ENCODE measurements at regions not wholly inside any gene's neighbourhood (a gene's known extent, or its start where the extent isn't known, plus 50 kb on each side); places are given as distances from the start of the nearest gene placed in this dataset.

DNA sequence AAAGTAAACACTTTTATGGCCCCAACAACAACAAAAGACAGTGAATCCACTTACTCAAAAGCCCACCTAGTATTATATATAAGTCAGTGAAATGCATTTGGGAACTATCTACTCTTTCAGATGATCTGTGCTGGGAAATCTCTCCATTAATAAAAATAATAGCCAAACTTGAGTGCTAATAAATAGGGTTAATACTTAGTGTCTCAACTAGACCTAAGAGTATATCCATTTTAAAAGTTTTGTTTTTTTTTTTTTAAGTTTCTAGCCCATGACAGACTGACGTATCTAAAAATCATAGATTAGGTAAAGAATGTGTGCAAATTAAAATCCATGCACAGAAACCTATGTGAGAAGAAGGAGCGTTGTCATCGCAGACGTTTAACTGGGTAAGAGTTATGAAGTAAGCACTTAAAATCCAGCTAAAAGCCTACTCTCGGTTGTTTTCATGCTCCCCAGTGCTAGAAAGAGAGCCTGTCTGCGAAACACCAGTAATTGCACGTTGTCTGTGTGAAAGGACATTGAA, 83.4 kb upstream of the PELI1 start:
- TF ChIP-seq, protein P1, sequence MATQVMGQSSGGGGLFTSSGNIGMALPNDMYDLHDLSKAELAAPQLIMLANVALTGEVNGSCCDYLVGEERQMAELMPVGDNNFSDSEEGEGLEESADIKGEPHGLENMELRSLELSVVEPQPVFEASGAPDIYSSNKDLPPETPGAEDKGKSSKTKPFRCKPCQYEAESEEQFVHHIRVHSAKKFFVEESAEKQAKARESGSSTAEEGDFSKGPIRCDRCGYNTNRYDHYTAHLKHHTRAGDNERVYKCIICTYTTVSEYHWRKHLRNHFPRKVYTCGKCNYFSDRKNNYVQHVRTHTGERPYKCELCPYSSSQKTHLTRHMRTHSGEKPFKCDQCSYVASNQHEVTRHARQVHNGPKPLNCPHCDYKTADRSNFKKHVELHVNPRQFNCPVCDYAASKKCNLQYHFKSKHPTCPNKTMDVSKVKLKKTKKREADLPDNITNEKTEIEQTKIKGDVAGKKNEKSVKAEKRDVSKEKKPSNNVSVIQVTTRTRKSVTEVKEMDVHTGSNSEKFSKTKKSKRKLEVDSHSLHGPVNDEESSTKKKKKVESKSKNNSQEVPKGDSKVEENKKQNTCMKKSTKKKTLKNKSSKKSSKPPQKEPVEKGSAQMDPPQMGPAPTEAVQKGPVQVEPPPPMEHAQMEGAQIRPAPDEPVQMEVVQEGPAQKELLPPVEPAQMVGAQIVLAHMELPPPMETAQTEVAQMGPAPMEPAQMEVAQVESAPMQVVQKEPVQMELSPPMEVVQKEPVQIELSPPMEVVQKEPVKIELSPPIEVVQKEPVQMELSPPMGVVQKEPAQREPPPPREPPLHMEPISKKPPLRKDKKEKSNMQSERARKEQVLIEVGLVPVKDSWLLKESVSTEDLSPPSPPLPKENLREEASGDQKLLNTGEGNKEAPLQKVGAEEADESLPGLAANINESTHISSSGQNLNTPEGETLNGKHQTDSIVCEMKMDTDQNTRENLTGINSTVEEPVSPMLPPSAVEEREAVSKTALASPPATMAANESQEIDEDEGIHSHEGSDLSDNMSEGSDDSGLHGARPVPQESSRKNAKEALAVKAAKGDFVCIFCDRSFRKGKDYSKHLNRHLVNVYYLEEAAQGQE (IDR thresholded peaks at IDR 0.05; ENCODE audit: insufficient read depth in 1 of 2, low read depth in 2 of 2, low read length in 2 of 2), result no peak
- TF ChIP-seq TAF1 (IDR thresholded peaks at IDR 0.05; ENCODE audit: borderline replicate concordance, insufficient read depth, low read length), result no peak
- no peak for TF ChIP-seq POLR2AphosphoS5 (IDR thresholded peaks at IDR 0.05; ENCODE audit: low read depth, low read length)
- no peak for TF ChIP-seq SIN3A (IDR thresholded peaks at IDR 0.05; ENCODE audit: borderline replicate concordance, insufficient read depth, low read length)
- no peak for TF ChIP-seq FOXP2 (optimal IDR thresholded peaks at IDR 0.05; ENCODE audit: borderline replicate concordance, extremely low read depth, extremely low read length, insufficient read depth)

Measured in PFSK-1 (cell line).